Activated B cell treated with CpG ODN at 0.5 μM for 24 hours (primary cell): ENCODE measurements at regions not wholly inside any gene's neighbourhood (a gene's known extent, or its start where the extent isn't known, plus 50 kb on each side); places are given as distances from the start of the nearest gene placed in this dataset.
"Not testable (repeated sequence)": the region's sequence is repeated elsewhere in the genome, so short reads cannot be mapped to it uniquely, and the experiment has no call there.

Source experiments
- ATAC-seq: fragments of 200-7000 bp; cut with Tn5 transposase; one replicate; pipeline ENCODE4 v1.10.0; 2021; ENCODE audit warnings: low read depth, mild to moderate bottlenecking, moderate library complexity
- CTCF ChIA-PET: fragments of 350-600 bp; sonication (Branson Sonifier 250); formaldehyde crosslinking; loops from one replicate; lab custom pipeline; 2021; ENCODE audit warnings: antibody characterized with exemption; lab: Charles Lee
- POLR2A ChIA-PET: fragments of 350-600 bp; sonication (Branson Sonifier 250); formaldehyde crosslinking; loops from one replicate; lab custom pipeline; 2021; ENCODE audit warnings: antibody characterized with exemption; lab: Charles Lee
- DNase-seq: peaks from one replicate; pipeline ENCODE4 v3.0.0; 2022
- H3K27ac Mint-ChIP-seq: one replicate; pipeline ENCODE4 v1.8.0; 2020; ENCODE audit warnings: mixed read lengths
- H3K27me3 Mint-ChIP-seq: one replicate; pipeline ENCODE4 v1.8.0; 2021; ENCODE audit warnings: mixed read lengths
- H3K36me3 Mint-ChIP-seq: one replicate; pipeline ENCODE4 v1.8.0; 2021; ENCODE audit warnings: low read depth, mixed read lengths
- H3K4me1 Mint-ChIP-seq: one replicate; pipeline ENCODE4 v1.8.0; 2021; ENCODE audit warnings: mixed read lengths
- H3K4me3 Mint-ChIP-seq: one replicate; pipeline ENCODE4 v1.8.0; 2020; ENCODE audit warnings: mild to moderate bottlenecking, mixed read lengths
- H3K9me3 Mint-ChIP-seq: one replicate; pipeline ENCODE4 v1.8.0; 2020; ENCODE audit warnings: mixed read lengths
- intact Hi-C: fragments of 100-400 bp; cut with micrococcal nuclease; formaldehyde crosslinking; loops from one replicate; pipeline ENCODE4 v1.15.1; 2024
- TF ChIP-seq, protein P1 (sequence below): fragments of 200-600 bp; IDR thresholded peaks from one replicate; pipeline ENCODE4 v1.8.0; 2022; ENCODE audit warnings: antibody characterized with exemption, mild to moderate bottlenecking

DNA sequence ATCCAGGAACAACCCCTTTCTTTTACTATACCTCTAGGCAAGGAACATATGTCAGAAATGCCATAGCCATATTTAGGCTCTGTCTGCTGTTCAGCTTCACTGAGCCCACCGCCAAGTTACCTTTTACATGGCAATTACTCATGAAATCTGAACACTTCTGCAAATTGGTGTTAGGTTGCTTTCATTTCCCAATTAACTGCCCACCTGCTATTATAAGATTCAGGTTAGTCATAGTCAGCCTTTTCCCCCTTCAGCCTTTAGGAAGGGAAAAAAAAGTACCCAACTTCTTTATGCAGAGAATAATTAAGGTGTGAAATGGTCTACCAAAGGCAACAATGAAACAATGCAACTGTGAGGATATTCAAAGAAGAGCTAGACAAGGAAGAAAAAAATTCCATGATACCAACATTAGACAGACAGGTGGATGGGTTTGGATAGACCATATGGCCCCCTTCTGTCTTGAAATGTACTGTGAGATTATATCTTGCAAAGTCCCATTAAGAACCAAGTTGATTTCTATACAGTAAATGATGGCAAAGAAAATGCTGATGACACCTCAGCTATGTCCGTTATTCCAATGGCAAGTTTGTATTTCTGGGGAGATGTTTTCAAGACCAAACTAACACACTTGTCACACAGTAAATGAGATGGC lies 442.1 kb upstream of the NRP1 start:
- TF ChIP-seq, protein P1, sequence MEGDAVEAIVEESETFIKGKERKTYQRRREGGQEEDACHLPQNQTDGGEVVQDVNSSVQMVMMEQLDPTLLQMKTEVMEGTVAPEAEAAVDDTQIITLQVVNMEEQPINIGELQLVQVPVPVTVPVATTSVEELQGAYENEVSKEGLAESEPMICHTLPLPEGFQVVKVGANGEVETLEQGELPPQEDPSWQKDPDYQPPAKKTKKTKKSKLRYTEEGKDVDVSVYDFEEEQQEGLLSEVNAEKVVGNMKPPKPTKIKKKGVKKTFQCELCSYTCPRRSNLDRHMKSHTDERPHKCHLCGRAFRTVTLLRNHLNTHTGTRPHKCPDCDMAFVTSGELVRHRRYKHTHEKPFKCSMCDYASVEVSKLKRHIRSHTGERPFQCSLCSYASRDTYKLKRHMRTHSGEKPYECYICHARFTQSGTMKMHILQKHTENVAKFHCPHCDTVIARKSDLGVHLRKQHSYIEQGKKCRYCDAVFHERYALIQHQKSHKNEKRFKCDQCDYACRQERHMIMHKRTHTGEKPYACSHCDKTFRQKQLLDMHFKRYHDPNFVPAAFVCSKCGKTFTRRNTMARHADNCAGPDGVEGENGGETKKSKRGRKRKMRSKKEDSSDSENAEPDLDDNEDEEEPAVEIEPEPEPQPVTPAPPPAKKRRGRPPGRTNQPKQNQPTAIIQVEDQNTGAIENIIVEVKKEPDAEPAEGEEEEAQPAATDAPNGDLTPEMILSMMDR: no peak
- POLR2A ChIA-PET: no interaction called here
- CTCF ChIA-PET: no interaction called here
- Mint-ChIP-seq H3K4me1 (peaks cover 4% of the 10 kb centered on the region), H3K27ac (no peak overlapping the region), H3K36me3 (no peaks in the 10 kb centered on the region), H3K4me3 (no peak overlapping the region), H3K9me3 (peaks cover 9% of the 10 kb centered on the region), H3K27me3 (no peaks in the 10 kb centered on the region)
- intact Hi-C loops: no loop called here
- DNase-seq (no peak), ATAC-seq (no peak)

- CTCF ChIA-PET: no interaction called here
Measured at GRCh38 chr10:33774857-33775256, 440.4 kb upstream of the NRP1 start.

DNA sequence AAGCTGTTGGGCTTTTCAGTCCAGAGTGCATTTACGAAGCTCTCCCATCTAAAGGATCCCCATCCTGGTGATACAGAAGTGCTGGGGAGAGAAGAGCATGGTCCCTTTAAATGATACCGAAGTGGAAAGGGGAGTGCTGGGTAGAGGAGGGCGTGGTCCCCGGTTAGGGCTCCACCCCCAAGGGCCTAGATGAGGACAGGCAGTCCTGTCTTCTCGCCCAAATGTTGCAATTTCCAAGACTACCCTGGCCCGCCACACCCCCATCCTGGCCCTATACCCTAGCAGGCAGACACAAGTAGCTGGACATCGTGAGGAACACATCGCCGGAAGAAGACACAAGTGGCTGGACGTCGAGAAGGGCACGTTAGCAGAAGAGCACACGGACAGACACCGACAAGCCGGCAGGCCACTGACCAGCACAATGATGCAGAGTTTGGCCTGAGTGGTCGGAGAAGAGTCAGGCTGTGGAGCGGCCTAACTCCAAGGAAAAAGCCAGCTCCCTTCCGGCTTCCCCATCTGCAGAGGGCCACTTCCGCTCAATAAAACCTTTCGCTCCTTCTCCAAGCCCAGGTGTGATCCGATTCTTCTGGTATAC lies 439.5 kb upstream of the NRP1 start:
- intact Hi-C loops: no loop called here
- Mint-ChIP-seq H3K27ac (no peak overlapping the region), H3K27me3 (no peaks in the 10 kb centered on the region), H3K4me3 (no peak overlapping the region), H3K4me1 (peaks cover 4% of the 10 kb centered on the region), H3K9me3 (peaks cover 9% of the 10 kb centered on the region), H3K36me3 (no peaks in the 10 kb centered on the region)
- no peak for ATAC-seq
- TF ChIP-seq, protein P1: no peak
- DNase-seq: no peak
- CTCF ChIA-PET: no interaction called here
- POLR2A ChIA-PET: no interaction called here

More at GRCh38 chr10:33774857-33775256, 440.4 kb upstream of the NRP1 start:
- no peaks in the 10 kb centered on the region for H3K36me3 Mint-ChIP-seq
- intact Hi-C loops: no loop called here
- no peak overlapping the region for H3K27ac Mint-ChIP-seq
- POLR2A ChIA-PET: no interaction called here
- no peaks in the 10 kb centered on the region for H3K27me3 Mint-ChIP-seq
- H3K9me3 Mint-ChIP-seq: peaks cover 9% of the 10 kb centered on the region
- H3K4me1 Mint-ChIP-seq: peaks cover 4% of the 10 kb centered on the region
- no peak for ATAC-seq
- no peak for DNase-seq
- TF ChIP-seq, protein P1: no peak
- H3K4me3 Mint-ChIP-seq: no peak overlapping the region

DNA sequence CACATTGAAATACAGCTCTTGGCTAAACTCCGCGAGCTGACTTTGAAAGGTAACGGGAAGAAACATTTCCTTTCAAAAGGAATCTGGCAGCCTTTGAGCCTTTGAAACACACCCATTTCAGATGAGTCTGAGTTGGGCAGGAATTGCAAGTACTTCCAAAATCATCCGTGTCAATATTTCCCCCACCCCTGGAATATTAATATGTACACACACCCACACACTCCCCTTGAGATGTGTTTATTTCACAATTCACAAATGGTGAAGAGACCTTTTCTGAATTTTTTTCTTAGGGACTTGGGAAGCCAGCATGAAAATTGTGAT lies 438.7 kb upstream of the NRP1 start:
- Mint-ChIP-seq H3K4me3 (no peak overlapping the region), H3K27me3 (no peaks in the 10 kb centered on the region), H3K27ac (no peak overlapping the region), H3K36me3 (no peaks in the 10 kb centered on the region), H3K9me3 (peaks cover 9% of the 10 kb centered on the region), H3K4me1 (peaks cover 4% of the 10 kb centered on the region)
- intact Hi-C loops: no loop called here
- DNase-seq (no peak), ATAC-seq (no peak)
- ChIA-PET POLR2A (no interaction called here), CTCF (no interaction called here)
- TF ChIP-seq, protein P1: no peak

DNA sequence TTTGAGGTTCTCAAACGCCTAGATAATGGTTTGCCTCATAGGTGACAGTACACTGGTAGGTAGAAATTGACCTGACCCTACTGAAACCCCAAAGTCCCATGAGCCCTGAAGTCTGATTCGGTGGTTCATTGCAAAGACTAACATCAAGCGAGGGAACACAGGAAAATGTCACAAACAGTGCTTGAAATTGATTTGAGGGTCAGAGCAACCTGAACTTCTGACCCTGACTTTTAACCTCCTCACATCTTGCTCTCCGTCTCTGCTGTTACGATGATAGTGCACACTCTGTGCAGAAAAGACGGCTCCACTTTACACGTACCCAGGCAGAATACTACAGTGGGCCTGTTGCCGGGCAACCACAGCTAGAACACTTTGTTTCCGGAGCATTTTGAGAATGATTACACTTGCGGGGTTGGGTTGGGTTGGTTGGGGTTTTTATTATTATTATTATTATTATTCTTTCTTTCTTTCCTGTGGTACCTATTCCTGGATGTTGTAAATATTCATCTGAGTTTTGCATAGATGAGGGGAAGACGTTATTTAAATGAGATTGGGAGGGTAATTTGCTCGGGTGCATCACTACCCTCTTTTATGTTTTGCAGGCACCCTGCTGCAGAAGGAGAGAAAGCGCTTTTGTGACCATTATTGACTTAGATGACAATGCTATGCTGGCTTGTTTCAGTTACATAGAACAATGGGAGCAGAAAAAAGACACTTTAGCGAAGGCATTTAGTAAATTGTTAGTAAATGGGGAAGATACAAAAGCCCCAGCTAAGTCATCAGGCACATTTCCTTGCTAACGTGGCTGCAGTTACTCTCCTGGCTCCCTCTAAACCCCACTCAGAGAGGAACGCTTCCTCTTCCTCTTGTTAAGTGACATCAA lies 438.1 kb upstream of the NRP1 start:
- DNase-seq (no peak), ATAC-seq (no peak)
- Mint-ChIP-seq H3K27me3 (no peaks in the 10 kb centered on the region), H3K27ac (no peak overlapping the region), H3K4me3 (no peak overlapping the region), H3K4me1 (peaks cover 4% of the 10 kb centered on the region), H3K36me3 (no peaks in the 10 kb centered on the region), H3K9me3 (peaks cover 9% of the 10 kb centered on the region)
- TF ChIP-seq, protein P1: no peak
- CTCF ChIA-PET: no interaction called here
- intact Hi-C loops: no loop called here
- POLR2A ChIA-PET: no interaction called here

- H3K27me3 Mint-ChIP-seq, H3K9me3 Mint-ChIP-seq, ATAC-seq, intact Hi-C loops, POLR2A ChIA-PET, H3K4me1 Mint-ChIP-seq, H3K36me3 Mint-ChIP-seq, DNase-seq, CTCF ChIA-PET, H3K27ac Mint-ChIP-seq, H3K4me3 Mint-ChIP-seq: not testable (repeated sequence)
Measured at GRCh38 chr10:33771856-33772255, 437.4 kb upstream of the NRP1 start.
